ENCODE measurements at regions not wholly inside any gene's neighbourhood (a gene's known extent, or its start where the extent isn't known, plus 50 kb on each side); places are given as distances from the start of the nearest gene placed in this dataset.

DNA sequence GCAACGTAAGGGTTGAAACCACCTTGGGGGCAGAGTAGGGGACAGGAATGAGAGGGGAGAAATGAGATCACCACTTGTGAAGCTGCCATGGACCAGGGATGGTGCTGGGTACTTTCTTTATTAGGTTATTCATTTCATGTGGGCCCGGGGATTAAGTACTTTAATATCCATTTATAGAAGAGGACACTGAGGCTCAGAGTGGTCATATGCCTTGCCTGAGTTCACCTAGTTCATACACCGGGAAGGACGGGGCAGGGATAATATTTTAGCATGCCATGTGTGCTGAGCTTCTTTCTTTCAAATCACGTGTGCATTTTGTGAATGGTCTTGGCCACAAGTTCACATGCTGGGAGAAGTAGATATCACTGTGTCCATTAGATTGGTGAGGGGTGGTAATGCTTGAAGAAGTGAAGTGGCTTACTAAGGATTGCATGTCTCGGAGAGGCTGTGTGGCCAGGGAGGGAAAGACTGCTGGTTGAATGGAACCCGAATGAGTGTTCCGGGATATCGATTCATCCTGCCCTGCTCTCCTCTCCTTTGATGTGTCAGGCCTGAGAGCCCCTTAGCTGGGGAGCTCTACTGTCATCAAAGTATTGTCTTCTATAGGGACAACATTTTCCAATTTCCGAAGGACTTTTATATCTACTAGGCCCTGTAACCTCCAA is 187.1 kb downstream of the MYCN start:
- Histone ChIP-seq H3K4me1 (ENCODE audit: insufficient read depth, low read length) (no peaks in the 10 kb centered on the region), H3K4me3 (ENCODE audit: low read length) (no peak overlapping the region), H3K27ac (ENCODE audit: low read depth, low read length) (no peak overlapping the region), H3K27me3 (ENCODE audit: insufficient read depth, low read length) (no peaks in the 10 kb centered on the region), H3K36me3 (ENCODE audit: insufficient read depth, low read length) (no peaks in the 10 kb centered on the region), H3K9me3 (ENCODE audit: insufficient read depth, low read depth, low read length) (no peaks in the 10 kb centered on the region), H3K9ac (ENCODE audit: low read depth, low read length) (no peak overlapping the region)
- 92% methylated on average over 10 of the region's 10 CpGs for WGBS

DNA sequence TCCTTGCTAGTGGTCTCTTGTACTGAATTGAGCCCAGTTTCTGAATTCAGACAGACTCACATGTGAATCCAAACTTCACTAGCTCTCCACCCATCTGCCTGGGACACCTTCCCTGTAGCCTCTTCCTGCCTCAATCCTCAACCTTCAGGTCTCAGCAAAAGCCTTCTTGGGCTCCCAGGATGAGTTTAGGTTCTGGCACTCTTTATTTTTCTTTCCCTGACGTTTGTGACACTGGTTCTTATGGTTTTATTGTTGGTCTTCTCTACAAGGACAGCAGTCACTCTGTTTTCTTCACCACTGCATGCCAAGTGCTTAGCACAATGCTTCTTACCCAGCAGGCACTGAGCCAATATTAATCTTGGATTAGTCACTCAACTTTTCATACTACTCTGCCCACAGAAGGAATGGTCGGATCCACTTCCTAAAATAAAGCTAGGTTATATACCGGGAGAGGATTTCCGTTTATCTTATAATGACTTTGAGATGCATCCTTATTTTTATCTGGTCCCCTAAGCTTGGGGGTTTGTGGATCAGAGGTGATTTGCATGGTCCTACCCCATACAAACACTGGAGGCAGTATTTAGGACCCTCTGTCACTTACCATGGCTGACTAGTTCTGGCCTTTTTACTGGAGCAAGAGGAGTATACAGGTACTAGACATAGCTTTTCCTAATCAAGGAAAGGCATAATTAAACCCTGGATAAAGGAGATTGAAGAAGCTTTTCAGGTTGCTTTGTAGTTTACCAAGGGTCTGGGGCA is 186.3 kb downstream of the MYCN start:
- H3K4me3 ChIP-seq (ENCODE audit: low read length) = no peak overlapping the region

DNA sequence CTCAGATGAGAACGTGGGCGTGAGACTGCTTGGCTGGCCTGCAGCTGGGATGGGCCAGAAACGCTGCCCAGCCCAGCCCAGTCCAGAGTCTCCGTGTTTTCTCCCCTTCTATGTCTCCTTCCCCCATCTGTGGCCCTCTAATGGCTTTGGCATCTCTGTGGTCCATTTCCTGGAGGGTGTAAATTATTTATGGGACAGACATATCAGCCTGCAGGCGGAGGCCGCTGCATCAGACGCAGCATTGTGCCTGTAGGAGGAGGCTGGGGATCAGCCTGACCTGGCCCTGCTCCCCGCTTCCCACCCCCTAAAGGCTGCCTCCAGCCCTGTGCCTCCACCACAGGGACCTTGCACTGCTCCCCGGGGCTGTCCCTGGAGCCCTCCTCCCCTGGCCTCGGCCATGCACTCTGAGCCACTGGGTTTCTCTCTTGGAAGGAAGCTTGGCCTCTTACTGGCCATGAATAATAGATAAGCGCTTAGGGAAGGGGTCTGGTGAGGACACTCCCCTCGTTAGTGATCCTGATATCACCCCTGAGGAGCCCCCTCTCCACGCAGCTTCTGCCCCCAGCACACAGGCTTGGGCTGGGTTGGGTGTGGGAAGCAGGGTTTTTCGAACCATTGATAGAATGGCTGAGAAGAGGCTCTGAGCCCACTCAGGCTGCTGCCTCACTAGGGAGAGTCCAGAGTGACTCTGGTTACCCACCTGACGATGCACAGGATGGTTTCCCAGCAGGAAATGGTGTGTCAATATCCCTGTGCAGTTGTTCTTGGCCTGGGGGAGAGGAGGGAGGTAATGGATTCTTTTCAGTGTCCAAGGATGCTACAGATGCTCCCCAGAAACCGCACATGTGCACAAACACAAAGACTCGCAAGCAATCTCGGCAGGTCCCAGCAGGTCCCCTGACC is 185.5 kb downstream of the MYCN start:
- Histone ChIP-seq H3K9ac (ENCODE audit: low read depth, low read length) (no peak overlapping the region), H3K9me3 (ENCODE audit: insufficient read depth, low read depth, low read length) (peaks cover 6% of the 10 kb centered on the region; the same call in 1 of the 2 replicates), H3K27ac (ENCODE audit: low read depth, low read length) (no peak overlapping the region), H3K36me3 (ENCODE audit: insufficient read depth, low read length) (no peaks in the 10 kb centered on the region), H3K4me3 (ENCODE audit: low read length) (no peak overlapping the region), H3K27me3 (ENCODE audit: insufficient read depth, low read length) (no peaks in the 10 kb centered on the region), H3K4me1 (ENCODE audit: insufficient read depth, low read length) (no peaks in the 10 kb centered on the region)
- WGBS = 82% methylated on average over 18 of the region's 18 CpGs

More for the DNA sequence above, 186.3 kb downstream of the MYCN start:
- Histone ChIP-seq H3K4me1 (ENCODE audit: insufficient read depth, low read length) (no peaks in the 10 kb centered on the region), H3K9me3 (ENCODE audit: insufficient read depth, low read depth, low read length) (0 out of 2 replicates have a peak, but pooled peaks cover under 1% of the 10 kb centered on the region), H3K27me3 (ENCODE audit: insufficient read depth, low read length) (no peaks in the 10 kb centered on the region), H3K9ac (ENCODE audit: low read depth, low read length) (no peak overlapping the region), H3K27ac (ENCODE audit: low read depth, low read length) (no peak overlapping the region), H3K36me3 (ENCODE audit: insufficient read depth, low read length) (no peaks in the 10 kb centered on the region)
- WGBS = 92% methylated on average over 4 of the region's 4 CpGs

DNA sequence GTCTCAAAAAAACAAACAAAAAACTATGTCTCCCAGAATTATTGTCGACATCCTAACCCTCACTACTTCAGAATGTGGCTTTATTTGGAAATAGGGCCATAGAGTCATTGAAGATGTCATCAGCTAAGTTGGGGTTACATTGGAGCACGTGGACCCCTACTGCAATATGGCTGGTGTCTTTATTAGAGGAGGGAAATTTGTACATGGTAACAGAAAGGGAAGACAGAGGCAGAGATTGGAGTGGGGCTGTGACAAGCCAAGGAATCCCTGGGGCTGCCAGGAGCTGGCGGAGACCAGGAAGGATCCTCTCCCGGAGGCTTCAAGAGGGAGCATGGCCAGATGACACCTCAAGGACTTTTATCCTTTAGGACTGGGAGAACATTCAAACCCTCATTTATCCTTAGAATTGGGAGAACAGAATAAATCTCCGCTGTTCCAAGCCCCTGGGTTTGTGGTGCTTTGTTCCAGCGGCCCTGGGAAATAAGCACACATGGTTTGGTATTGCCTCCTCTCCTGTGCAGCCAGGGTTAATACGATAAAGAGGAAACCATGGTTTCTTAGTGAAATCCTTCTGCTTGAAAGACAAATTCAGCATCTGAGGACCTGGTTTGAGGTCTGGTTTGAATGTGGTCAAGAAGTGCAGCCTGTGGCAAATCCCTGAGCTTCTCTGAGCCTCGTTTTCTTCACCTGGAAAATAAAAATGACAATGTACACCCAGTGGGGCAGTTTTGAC is 184.7 kb downstream of the MYCN start:
- Histone ChIP-seq H3K4me3 (ENCODE audit: low read length) (no peak overlapping the region), H3K27me3 (ENCODE audit: insufficient read depth, low read length) (no peaks in the 10 kb centered on the region), H3K27ac (ENCODE audit: low read depth, low read length) (no peak overlapping the region), H3K9me3 (ENCODE audit: insufficient read depth, low read depth, low read length) (peaks cover 6% of the 10 kb centered on the region; the same call in 1 of the 2 replicates), H3K9ac (ENCODE audit: low read depth, low read length) (no peak overlapping the region), H3K36me3 (ENCODE audit: insufficient read depth, low read length) (no peaks in the 10 kb centered on the region), H3K4me1 (ENCODE audit: insufficient read depth, low read length) (no peaks in the 10 kb centered on the region)
- 90% methylated on average over 8 of the region's 8 CpGs for WGBS

DNA sequence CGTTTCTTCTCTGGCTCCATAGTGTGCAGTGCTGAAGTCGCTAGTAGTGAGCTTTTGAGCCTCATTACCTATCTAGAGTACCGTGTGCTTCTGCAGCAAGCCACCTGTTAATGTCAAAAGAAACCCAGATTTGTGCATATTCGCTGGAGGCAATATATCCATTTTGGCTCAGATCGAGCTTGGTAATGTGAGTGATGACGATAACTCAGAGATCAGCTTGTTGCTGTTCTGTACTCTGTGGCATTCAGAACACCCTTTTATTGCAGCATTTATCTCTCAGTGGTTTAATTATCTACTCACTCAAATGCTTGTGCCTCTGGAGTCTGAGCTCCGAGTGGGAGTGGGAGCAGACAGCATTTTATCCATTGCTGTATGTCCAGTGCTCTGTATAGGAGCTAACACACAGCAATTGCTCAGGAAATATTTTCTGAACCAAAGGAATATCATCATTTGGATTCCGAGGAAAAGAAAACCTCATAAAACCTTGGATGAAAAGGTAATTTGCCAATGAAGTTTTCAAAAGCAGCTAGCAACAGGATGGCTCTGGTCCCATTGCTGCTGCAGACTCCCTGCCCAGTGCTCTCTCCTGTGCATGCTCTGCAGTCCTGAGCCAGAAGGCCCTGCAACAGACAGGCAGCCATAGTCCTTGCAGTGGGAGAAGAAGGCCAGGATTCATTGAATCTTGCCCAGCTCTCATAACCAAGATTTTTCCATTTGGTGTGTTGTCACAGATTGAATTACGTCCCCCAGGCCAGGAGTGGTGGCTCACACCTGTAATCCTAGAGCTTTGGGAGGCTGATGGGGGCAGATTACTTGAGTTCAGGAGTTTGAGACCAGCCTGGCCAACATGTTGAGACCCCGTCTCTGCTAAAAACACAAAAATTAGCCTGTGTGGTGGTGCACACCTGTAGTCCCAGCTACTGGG is 183.8 kb downstream of the MYCN start:
- no peaks in the 10 kb centered on the region for H3K4me1 ChIP-seq (ENCODE audit: insufficient read depth, low read length)
- no peak overlapping the region for H3K9ac ChIP-seq (ENCODE audit: low read depth, low read length)
- H3K9me3 ChIP-seq (ENCODE audit: insufficient read depth, low read depth, low read length) = peaks cover 6% of the 10 kb centered on the region; the same call in 1 of the 2 replicates
- no peaks in the 10 kb centered on the region for H3K27me3 ChIP-seq (ENCODE audit: insufficient read depth, low read length)
- 94% methylated on average over 10 of the region's 10 CpGs for WGBS
- no peaks in the 10 kb centered on the region for H3K36me3 ChIP-seq (ENCODE audit: insufficient read depth, low read length)
- H3K27ac ChIP-seq (ENCODE audit: low read depth, low read length) = no peak overlapping the region
- H3K4me3 ChIP-seq (ENCODE audit: low read length) = no peak overlapping the region

DNA sequence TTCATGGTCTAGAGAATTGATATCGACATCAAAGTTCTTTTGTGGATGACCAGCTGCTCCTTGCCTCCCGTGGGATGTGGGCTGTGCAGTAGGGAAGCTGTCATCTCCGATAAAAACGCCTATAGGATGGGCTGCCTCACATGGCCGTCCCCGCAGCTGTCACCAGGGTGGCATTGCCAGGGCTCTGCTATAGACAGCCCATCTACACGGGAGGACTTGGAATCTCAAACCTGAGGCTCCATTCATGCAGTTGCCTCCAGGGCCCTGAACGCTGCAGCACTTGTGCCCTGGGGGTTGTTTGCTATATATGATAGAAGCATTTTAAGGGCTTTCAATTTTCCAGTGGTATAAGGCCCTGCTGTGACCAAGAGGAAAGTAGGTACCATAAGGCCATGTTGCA is 183.1 kb downstream of the MYCN start:
- no peak overlapping the region for H3K4me3 ChIP-seq (ENCODE audit: low read length)
- H3K4me1 ChIP-seq (ENCODE audit: insufficient read depth, low read length) = no peaks in the 10 kb centered on the region
- H3K9me3 ChIP-seq (ENCODE audit: insufficient read depth, low read depth, low read length) = peaks cover 6% of the 10 kb centered on the region; the same call in 1 of the 2 replicates
- no peaks in the 10 kb centered on the region for H3K27me3 ChIP-seq (ENCODE audit: insufficient read depth, low read length)
- H3K9ac ChIP-seq (ENCODE audit: low read depth, low read length) = no peak overlapping the region
- WGBS = 69% methylated on average over 8 of the region's 8 CpGs
- H3K36me3 ChIP-seq (ENCODE audit: insufficient read depth, low read length) = no peaks in the 10 kb centered on the region
- no peak overlapping the region for H3K27ac ChIP-seq (ENCODE audit: low read depth, low read length)

DNA sequence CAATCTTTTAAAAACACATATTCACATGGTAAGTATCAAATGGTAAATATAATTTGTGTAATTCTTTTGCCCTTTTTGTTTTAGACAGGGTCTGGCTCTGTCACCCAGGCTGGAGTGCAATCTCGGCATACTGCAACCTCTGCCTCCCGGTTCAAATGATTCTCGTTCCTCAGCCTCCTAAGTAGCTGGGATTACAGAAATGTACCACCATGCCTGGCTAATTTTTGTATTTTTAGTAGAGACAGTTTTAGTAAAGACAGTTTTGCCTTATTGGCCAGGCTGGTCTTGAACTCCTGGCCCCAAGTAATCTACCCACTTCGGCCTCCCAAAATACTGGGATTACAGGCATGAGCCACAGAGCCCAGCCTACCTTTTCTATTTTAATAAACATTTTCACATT is 182.2 kb downstream of the MYCN start:
- Histone ChIP-seq H3K9me3 (ENCODE audit: insufficient read depth, low read depth, low read length) (peaks cover 6% of the 10 kb centered on the region; the same call in 1 of the 2 replicates), H3K9ac (ENCODE audit: low read depth, low read length) (no peak overlapping the region), H3K4me3 (ENCODE audit: low read length) (no peak overlapping the region), H3K36me3 (ENCODE audit: insufficient read depth, low read length) (no peaks in the 10 kb centered on the region), H3K27me3 (ENCODE audit: insufficient read depth, low read length) (no peaks in the 10 kb centered on the region), H3K4me1 (ENCODE audit: insufficient read depth, low read length) (no peaks in the 10 kb centered on the region), H3K27ac (ENCODE audit: low read depth, low read length) (no peak overlapping the region)
- 95% methylated on average over 4 of the region's 4 CpGs for WGBS

DNA sequence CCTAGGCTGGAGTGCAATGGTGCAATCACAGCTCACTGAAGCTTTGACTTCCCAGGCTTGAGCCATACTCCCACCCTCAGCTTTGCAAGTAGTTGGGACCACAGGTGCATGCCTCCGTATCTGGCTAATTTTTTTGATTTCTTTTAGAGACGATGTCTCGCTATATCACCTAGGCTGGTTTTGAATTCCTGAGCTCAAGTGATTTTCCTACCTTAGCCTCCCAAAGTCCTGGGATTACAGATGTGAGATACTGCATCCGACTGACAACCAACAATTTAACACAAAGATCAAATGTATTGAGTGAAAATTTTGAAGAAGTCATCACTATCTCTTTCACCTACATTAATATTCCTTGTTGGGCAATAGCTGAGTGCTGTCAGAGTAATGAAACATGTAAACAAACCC is 181.6 kb downstream of the MYCN start:
- H3K4me1 ChIP-seq (ENCODE audit: insufficient read depth, low read length) = no peaks in the 10 kb centered on the region
- H3K27me3 ChIP-seq (ENCODE audit: insufficient read depth, low read length) = no peaks in the 10 kb centered on the region
- 95% methylated on average over 3 of the region's 4 CpGs for WGBS
- H3K4me3 ChIP-seq (ENCODE audit: low read length) = no peak overlapping the region
- no peaks in the 10 kb centered on the region for H3K36me3 ChIP-seq (ENCODE audit: insufficient read depth, low read length)
- no peak overlapping the region for H3K9ac ChIP-seq (ENCODE audit: low read depth, low read length)
- no peak overlapping the region for H3K27ac ChIP-seq (ENCODE audit: low read depth, low read length)
- peaks cover 6% of the 10 kb centered on the region; the same call in 1 of the 2 replicates for H3K9me3 ChIP-seq (ENCODE audit: insufficient read depth, low read depth, low read length)

DNA sequence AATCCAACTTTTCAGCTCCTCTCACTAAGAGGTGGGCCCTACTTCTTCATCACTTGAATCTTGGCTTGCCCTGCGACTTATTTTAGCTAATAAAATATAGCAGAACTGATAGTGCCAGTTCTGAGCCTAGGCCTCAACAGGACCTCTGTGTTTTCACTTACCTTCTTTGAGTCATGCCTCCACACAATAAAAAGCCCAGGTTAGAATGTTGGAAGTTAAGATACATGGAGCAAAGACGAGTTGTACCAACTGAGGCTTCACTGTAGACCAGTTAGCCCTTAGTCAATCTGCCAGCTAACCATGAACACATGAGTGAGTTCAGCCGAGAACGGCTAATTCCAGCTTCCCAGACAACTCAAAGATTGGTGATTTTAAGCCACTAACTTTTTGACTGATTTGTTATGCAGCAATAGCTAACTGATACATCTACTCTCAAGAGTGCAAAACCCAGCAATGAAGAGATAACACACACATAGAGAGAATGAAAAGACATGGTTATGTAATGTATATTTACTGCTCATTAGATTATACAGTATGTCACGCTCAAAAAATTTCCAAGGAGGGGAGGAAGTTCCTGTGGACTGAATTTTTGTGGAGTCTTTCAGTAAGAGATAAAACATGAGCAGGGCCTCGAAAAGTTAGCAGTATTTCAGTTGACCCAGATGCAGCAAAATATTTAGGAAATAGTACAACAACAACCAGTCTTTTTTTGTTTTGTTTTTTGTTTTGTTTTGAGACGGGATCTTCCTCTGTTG is 181.1 kb downstream of the MYCN start:
- Histone ChIP-seq H3K9me3 (ENCODE audit: insufficient read depth, low read depth, low read length) (peaks cover 6% of the 10 kb centered on the region; the same call in 1 of the 2 replicates), H3K27me3 (ENCODE audit: insufficient read depth, low read length) (no peaks in the 10 kb centered on the region), H3K36me3 (ENCODE audit: insufficient read depth, low read length) (no peaks in the 10 kb centered on the region), H3K27ac (ENCODE audit: low read depth, low read length) (no peak overlapping the region), H3K4me3 (ENCODE audit: low read length) (no peak overlapping the region), H3K4me1 (ENCODE audit: insufficient read depth, low read length) (0 out of 2 replicates have a peak, but pooled peaks cover under 1% of the 10 kb centered on the region), H3K9ac (ENCODE audit: low read depth, low read length) (no peak overlapping the region)
- 97% methylated on average over 7 of the region's 7 CpGs for WGBS
